ENCODE measurements at regions not wholly inside any gene's neighbourhood (a gene's known extent, or its start where the extent isn't known, plus 50 kb on each side); places are given as distances from the start of the nearest gene placed in this dataset.

DNA sequence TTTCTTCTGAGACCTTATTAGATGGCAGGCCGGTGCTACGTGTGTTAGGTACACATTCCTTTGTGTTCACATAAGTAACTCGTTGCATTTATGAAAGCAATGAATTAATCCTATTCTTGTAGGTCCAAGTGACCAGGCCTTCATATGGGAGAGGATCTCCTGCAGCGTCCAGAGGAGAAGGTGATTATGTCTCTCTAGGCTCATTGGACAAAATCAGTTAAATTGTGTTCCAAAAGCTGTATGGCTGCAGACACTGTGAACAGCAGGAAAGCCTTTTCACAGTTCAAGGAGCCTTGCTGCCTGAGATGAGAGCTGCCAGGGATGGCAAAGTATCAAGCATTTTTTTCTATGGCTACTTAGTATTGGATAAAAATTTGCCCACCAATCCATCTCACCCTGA, 433.1 kb upstream of the FZD8 start:
- Histone ChIP-seq H3K4me1 (ENCODE audit: control insufficient read depth, insufficient read depth, low read length) (no peaks in the 10 kb centered on the region), H3K4me3 (ENCODE audit: low read length) (no peak overlapping the region), H3K9me3 (ENCODE audit: control insufficient read depth, low read length) (no peaks in the 10 kb centered on the region), H3K27me3 (ENCODE audit: control insufficient read depth, insufficient read depth) (no peaks in the 10 kb centered on the region), H3K27ac (ENCODE audit: low read length) (no peak overlapping the region)
- WGBS, result 84% methylated on average over 4 of the region's 4 CpGs
- intact Hi-C loops (cut with DNase I), result no loop called here
- ATAC-seq, result no peak
- DNase-seq, result no peak

DNA sequence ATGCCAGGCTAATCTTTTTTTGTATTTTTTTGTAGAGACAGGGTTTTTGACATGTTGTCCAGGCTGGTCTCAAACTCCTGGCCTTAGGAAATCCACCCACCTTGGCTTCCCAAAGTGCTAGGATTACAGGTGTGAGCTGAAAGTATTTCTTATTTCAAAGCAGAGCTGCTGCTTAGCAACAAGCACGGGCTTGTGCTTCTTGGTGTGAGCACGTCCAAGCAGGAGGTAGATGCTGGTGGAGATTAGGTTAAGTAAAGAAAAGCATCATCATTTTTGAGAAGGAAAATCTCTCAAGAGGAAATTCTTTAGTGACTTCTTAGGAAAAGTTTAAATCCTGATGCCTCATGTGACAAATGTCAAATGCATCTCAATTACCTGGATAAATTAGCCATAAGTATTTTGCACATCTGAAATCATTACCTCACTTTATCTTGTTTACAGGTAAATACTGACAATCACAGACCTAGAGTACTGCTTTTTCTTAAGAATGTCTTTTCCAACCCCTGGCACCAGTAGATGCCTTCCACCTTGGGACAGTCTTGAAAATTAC, 431.8 kb upstream of the FZD8 start:
- Histone ChIP-seq H3K27ac (ENCODE audit: low read length) (no peak overlapping the region), H3K4me1 (ENCODE audit: control insufficient read depth, insufficient read depth, low read length) (no peaks in the 10 kb centered on the region), H3K9me3 (ENCODE audit: control insufficient read depth, low read length) (no peaks in the 10 kb centered on the region), H3K27me3 (ENCODE audit: control insufficient read depth, insufficient read depth) (no peaks in the 10 kb centered on the region), H3K4me3 (ENCODE audit: low read length) (no peak overlapping the region)
- WGBS, result 62% methylated on average over 2 of the region's 2 CpGs
- no peak for ATAC-seq
- intact Hi-C loops (cut with DNase I), result no loop called here
- no peak for DNase-seq

DNA sequence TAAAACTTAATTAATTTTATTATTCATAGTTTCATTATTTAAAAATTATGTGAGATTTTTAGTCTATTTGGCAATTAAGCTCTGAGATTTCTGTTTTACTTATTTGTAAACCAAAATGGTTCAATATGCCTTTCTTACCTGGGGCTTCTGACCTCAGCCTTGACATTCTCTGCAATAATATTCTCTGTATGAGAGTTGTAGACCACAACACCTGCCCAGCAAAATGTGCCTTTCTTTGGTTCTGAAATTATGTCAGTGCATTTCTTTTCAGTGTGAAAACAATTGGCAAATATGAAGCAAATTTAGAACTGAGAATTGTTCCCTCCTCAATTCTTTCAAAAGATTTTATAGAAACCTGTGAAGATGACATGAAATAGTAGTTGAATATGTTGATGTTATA, 426.4 kb upstream of the FZD8 start:
- no peak for ATAC-seq
- Histone ChIP-seq H3K27me3 (ENCODE audit: control insufficient read depth, insufficient read depth) (no peaks in the 10 kb centered on the region), H3K4me3 (ENCODE audit: low read length) (no peak overlapping the region), H3K27ac (ENCODE audit: low read length) (no peak overlapping the region), H3K9me3 (ENCODE audit: control insufficient read depth, low read length) (no peaks in the 10 kb centered on the region), H3K4me1 (ENCODE audit: control insufficient read depth, insufficient read depth, low read length) (no peaks in the 10 kb centered on the region)
- intact Hi-C loops (cut with DNase I), result no loop called here
- no peak for DNase-seq

DNA sequence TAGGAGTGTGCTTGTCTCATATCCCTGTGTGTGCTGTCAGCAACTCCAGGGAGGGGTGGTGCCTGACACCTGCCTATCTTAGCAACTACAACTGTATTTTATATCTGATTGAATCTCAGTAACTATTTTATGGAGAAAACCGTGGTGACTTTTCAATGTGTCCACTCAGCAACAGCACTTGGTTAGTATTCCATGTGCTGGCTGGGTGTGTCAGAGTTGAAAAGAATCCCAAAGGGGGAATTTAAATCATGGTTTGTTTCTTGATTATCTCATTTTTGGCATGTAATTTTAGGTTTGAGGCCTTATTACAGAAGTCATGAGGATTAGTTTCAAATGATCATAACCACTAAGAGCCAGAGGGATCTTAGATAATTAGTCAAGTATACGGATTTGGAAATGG, 425.7 kb upstream of the FZD8 start:
- intact Hi-C loops (cut with DNase I), result no loop called here
- DNase-seq (no peak), ATAC-seq (no peak)
- WGBS, result 45% methylated on average over 2 of the region's 2 CpGs
- H3K9me3 ChIP-seq (ENCODE audit: control insufficient read depth, low read length), result no peaks in the 10 kb centered on the region
- no peak overlapping the region for H3K4me3 ChIP-seq (ENCODE audit: low read length)
- no peak overlapping the region for H3K27ac ChIP-seq (ENCODE audit: low read length)
- H3K27me3 ChIP-seq (ENCODE audit: control insufficient read depth, insufficient read depth), result no peaks in the 10 kb centered on the region
- H3K4me1 ChIP-seq (ENCODE audit: control insufficient read depth, insufficient read depth, low read length), result no peaks in the 10 kb centered on the region

DNA sequence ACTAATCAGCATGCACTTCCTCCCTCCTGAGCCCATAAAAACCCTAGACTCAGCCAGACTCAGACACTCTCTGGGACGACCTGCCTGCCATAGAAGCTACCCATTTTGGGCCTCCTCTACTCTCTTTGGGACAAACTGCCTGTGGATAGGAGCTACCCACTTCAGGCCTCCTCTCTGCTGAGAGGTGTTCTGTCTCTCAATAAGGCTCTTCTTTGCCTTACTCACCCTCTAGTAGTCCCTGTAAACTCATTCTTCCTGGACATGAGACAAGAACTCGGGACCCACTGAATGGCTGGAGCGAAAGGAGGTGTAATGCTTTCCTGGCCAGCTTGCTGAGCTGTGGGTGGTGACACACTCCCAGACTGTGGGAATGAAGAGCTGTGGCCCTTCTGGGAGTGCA, 424.8 kb upstream of the FZD8 start:
- intact Hi-C loops (cut with DNase I), result no loop called here
- no peaks in the 10 kb centered on the region for H3K27me3 ChIP-seq (ENCODE audit: control insufficient read depth, insufficient read depth)
- no peak overlapping the region for H3K4me3 ChIP-seq (ENCODE audit: low read length)
- no peaks in the 10 kb centered on the region for H3K4me1 ChIP-seq (ENCODE audit: control insufficient read depth, insufficient read depth, low read length)
- 95% methylated on average over 3 of the region's 3 CpGs for WGBS
- ATAC-seq (no peak), DNase-seq (no peak)
- H3K27ac ChIP-seq (ENCODE audit: low read length), result no peak overlapping the region
- no peaks in the 10 kb centered on the region for H3K9me3 ChIP-seq (ENCODE audit: control insufficient read depth, low read length)

DNA sequence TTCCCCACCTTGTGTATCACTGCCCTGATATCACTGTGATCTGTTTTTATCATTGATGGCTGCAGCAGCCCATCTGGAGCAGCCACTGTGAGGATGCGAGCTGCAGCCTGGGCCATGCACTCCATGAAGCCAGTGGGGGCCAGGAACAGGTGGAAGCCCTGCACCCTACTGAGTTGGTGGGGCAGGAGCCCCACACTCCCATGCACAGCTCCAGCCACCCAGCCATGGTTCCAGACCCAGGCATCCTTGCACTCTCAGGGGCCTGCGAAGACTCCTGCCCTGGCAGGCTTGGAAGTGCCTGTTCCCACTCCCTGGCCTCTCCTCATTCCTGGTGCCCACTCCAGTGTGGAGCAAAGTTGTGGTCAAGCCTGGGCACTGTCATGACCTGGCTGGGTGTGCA, 424.0 kb upstream of the FZD8 start:
- H3K27ac ChIP-seq (ENCODE audit: low read length), result no peak overlapping the region
- intact Hi-C loops (cut with DNase I), result no loop called here
- DNase-seq (no peak), ATAC-seq (no peak)
- H3K27me3 ChIP-seq (ENCODE audit: control insufficient read depth, insufficient read depth), result no peaks in the 10 kb centered on the region
- H3K4me1 ChIP-seq (ENCODE audit: control insufficient read depth, insufficient read depth, low read length), result no peaks in the 10 kb centered on the region
- WGBS, result 97% methylated on average over 2 of the region's 2 CpGs
- no peaks in the 10 kb centered on the region for H3K9me3 ChIP-seq (ENCODE audit: control insufficient read depth, low read length)
- no peak overlapping the region for H3K4me3 ChIP-seq (ENCODE audit: low read length)

DNA sequence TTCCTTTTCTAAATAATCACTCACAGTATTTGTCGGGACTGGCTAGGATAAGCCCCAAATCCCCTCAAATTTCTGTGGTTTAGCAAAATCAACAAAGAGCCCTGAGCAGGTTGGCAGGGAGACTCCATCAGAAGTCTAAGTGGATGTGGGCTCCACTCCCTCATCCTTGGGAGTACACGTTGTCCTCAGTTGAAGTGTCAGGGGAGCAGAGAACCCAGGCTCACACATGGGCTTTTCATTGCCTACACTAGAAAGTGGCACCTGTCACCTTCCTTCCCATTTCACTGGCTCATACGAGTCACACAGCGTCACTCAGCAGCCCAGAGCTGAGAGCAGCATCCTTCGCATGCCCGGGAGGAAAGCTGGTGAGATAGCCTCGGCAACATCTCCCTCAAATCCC, 421.3 kb upstream of the FZD8 start:
- no peaks in the 10 kb centered on the region for H3K27me3 ChIP-seq (ENCODE audit: control insufficient read depth, insufficient read depth)
- WGBS, result 80% methylated on average over 7 of the region's 7 CpGs
- H3K27ac ChIP-seq (ENCODE audit: low read length), result no peak overlapping the region
- H3K9me3 ChIP-seq (ENCODE audit: control insufficient read depth, low read length), result no peaks in the 10 kb centered on the region
- ATAC-seq (no peak), DNase-seq (no peak)
- intact Hi-C loops (cut with DNase I), result no loop called here
- H3K4me1 ChIP-seq (ENCODE audit: control insufficient read depth, insufficient read depth, low read length), result no peaks in the 10 kb centered on the region
- no peak overlapping the region for H3K4me3 ChIP-seq (ENCODE audit: low read length)

DNA sequence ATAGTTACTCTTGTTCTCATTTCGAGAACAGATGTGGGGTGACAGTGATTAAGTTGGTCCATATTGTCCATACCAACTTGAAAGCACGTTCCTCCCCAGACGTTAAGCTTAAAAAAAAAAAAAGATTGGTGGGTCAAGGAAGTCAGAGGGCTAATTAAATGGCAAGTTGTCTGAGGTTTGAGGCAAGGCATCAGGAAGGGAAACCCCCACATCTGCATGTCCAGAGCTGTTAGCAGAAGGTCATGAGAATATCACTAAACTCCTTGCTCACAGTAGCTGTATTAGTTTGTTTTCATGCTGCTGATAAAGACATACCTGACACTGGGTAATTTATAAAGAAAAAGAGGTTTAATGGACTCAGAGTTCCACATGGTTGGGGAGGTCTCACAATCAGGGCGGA, 415.6 kb upstream of the FZD8 start:
- Histone ChIP-seq H3K27ac (ENCODE audit: low read length) (no peak overlapping the region), H3K4me3 (ENCODE audit: low read length) (no peak overlapping the region), H3K27me3 (ENCODE audit: control insufficient read depth, insufficient read depth) (no peaks in the 10 kb centered on the region), H3K4me1 (ENCODE audit: control insufficient read depth, insufficient read depth, low read length) (no peaks in the 10 kb centered on the region), H3K9me3 (ENCODE audit: control insufficient read depth, low read length) (no peaks in the 10 kb centered on the region)
- DNase-seq, result no peak
- WGBS, result 81% methylated on average over 4 of the region's 4 CpGs
- intact Hi-C loops (cut with DNase I), result no loop called here
- no peak for ATAC-seq

DNA sequence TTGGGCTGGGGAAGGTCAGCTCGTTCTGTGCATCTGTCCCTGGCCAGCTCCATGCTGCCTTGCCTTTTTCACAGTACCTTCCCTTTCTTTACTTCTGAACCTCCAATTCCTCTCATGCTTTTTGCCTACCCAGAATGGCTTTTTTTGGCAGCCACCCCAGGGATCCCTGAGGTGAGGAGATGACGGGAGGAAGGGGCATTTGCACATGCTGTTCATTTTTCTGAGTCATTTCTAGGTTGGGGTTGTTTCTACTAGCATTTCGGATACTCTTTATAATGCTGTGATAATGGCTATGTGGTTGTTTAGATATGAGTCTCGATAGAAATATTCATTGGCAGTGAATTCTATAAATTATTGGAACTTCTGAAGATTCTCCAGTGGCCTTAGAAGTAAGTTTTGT, 415.1 kb upstream of the FZD8 start:
- Histone ChIP-seq H3K27ac (ENCODE audit: low read length) (no peak overlapping the region), H3K9me3 (ENCODE audit: control insufficient read depth, low read length) (no peaks in the 10 kb centered on the region), H3K4me3 (ENCODE audit: low read length) (no peak overlapping the region), H3K4me1 (ENCODE audit: control insufficient read depth, insufficient read depth, low read length) (no peaks in the 10 kb centered on the region), H3K27me3 (ENCODE audit: control insufficient read depth, insufficient read depth) (no peaks in the 10 kb centered on the region)
- no peak for ATAC-seq
- 79% methylated on average over 4 of the region's 4 CpGs for WGBS
- intact Hi-C loops (cut with DNase I), result no loop called here
- DNase-seq, result no peak

DNA sequence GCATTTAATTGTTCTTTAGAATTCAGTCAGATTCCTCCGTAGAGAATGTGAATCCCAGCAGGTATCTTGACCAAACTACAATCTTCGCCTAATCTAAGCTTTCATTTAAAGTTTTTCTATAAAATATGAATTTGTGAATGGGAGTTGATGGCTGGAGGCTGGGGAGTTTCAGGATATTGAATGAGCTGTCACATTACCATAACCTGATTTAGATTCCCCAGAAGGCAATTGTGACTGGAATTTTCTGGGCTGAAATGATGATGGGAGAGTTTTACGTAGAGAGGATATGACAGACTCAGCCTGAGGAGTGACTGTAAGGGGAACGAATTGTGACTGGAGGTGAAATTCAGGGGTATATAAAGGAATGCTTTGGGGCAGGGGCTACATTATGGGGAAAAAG, 411.7 kb upstream of the FZD8 start:
- ATAC-seq (no peak), DNase-seq (no peak)
- no peak overlapping the region for H3K27ac ChIP-seq (ENCODE audit: low read length)
- H3K4me1 ChIP-seq (ENCODE audit: control insufficient read depth, insufficient read depth, low read length), result peaks cover 4% of the 10 kb centered on the region
- 97% methylated on average over 4 of the region's 4 CpGs for WGBS
- intact Hi-C loops (cut with DNase I), result no loop called here
- H3K9me3 ChIP-seq (ENCODE audit: control insufficient read depth, low read length), result no peaks in the 10 kb centered on the region
- H3K4me3 ChIP-seq (ENCODE audit: low read length), result no peak overlapping the region
- no peaks in the 10 kb centered on the region for H3K27me3 ChIP-seq (ENCODE audit: control insufficient read depth, insufficient read depth)

DNA sequence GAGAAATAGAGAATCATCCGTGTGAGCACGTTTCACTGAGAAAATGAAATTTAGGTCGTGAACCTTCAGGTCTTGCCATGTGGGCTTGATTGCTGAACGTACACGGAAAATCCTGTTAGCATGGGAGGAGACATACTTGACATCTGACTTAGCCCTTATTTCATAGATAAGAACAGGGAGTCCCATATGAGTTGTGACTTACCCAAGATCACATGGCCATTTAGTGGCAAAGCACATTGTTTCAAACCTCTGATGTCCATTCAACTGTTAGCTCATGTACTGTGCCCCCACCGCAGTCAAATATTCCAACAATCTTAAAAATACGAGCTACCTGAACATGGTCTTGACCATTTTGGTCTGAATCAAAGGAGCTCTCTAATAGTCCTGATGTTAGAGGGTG, 411.2 kb upstream of the FZD8 start:
- Histone ChIP-seq H3K27me3 (ENCODE audit: control insufficient read depth, insufficient read depth) (no peaks in the 10 kb centered on the region), H3K27ac (ENCODE audit: low read length) (no peak overlapping the region), H3K4me3 (ENCODE audit: low read length) (no peak overlapping the region), H3K4me1 (ENCODE audit: control insufficient read depth, insufficient read depth, low read length) (peaks cover 4% of the 10 kb centered on the region), H3K9me3 (ENCODE audit: control insufficient read depth, low read length) (no peaks in the 10 kb centered on the region)
- no peak for DNase-seq
- WGBS, result 90% methylated on average over 7 of the region's 7 CpGs
- intact Hi-C loops (cut with DNase I), result no loop called here
- no peak for ATAC-seq

DNA sequence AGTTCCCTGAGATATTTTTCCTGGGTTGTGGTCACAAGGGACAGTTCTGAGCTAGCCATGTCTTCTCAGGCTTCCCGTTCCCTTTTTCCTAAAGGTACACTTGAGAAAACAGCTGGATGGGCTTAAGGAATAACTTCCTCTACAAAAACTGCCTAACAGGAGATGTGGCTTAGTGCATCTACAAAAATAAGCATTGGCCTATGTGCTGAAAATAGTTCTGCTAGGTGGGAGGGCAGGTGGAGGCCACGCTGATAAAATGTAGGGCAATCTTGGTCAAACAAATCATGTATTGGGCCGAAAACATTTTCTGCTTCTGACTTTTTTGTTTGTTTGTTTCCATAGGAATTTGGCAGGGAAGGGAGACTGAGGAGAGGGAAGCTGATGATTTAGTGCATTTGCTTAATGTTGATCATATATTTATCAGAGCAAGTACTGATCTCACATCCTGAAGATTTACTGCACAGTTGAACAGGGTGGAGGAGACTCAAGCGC, 409.4 kb upstream of the FZD8 start:
- Histone ChIP-seq H3K9me3 (ENCODE audit: control insufficient read depth, low read length) (no peaks in the 10 kb centered on the region), H3K27ac (ENCODE audit: low read length) (no peak overlapping the region), H3K4me1 (ENCODE audit: control insufficient read depth, insufficient read depth, low read length) (peaks cover 4% of the 10 kb centered on the region), H3K4me3 (ENCODE audit: low read length) (no peak overlapping the region), H3K27me3 (ENCODE audit: control insufficient read depth, insufficient read depth) (no peaks in the 10 kb centered on the region)
- intact Hi-C loops (cut with DNase I), result no loop called here
- no peak for ATAC-seq
- 40% methylated on average over 4 of the region's 4 CpGs for WGBS
- DNase-seq, result no peak
